Activated CD4-positive, alpha-beta T cell treated with anti-CD3 and anti-CD28 coated beads, Interleukin-2, Interleukin-6, amounts not matched to agents 100 ng/mL and 50 ng/mL, durations not matched to agents 16 hours and 8 hours (primary cell): ENCODE measurements at regions not wholly inside any gene's neighbourhood (a gene's known extent, or its start where the extent isn't known, plus 50 kb on each side); places are given as distances from the start of the nearest gene placed in this dataset.

ENCODE experiments used
- DNase-seq: peaks from one replicate; pipeline ENCODE4 v3.0.0-alpha.2; 2020

GRCh38 chr10:78736926-78737630, 331.7 kb upstream of the ZMIZ1 start:
- no peak for DNase-seq

GRCh38 chr10:78737883-78738856, 330.6 kb upstream of the ZMIZ1 start:
- DNase-seq: no peak

- DNase-seq: no peak
Observed at GRCh38 chr10:78738861-78739260, 329.9 kb upstream of the ZMIZ1 start.

GRCh38 chr10:78739444-78740053, 329.2 kb upstream of the ZMIZ1 start:
- DNase-seq: no peak

- no peak for DNase-seq
Observed at GRCh38 chr10:78740976-78741915, 327.5 kb upstream of the ZMIZ1 start.

GRCh38 chr10:78742406-78742729, 326.4 kb upstream of the ZMIZ1 start:
- no peak for DNase-seq

- DNase-seq: no peak
Observed at GRCh38 chr10:78742730-78743615, 325.8 kb upstream of the ZMIZ1 start.

GRCh38 chr10:78744056-78744455, 324.7 kb upstream of the ZMIZ1 start:
- DNase-seq: no peak

- no peak for DNase-seq
Observed at GRCh38 chr10:78744491-78745090, 324.2 kb upstream of the ZMIZ1 start.

- no peak for DNase-seq
Observed at GRCh38 chr10:78745441-78745840, 323.3 kb upstream of the ZMIZ1 start.

GRCh38 chr10:78746155-78746763, 322.5 kb upstream of the ZMIZ1 start:
- DNase-seq: no peak

- DNase-seq: no peak
Observed at GRCh38 chr10:78747401-78748234, 321.1 kb upstream of the ZMIZ1 start.

GRCh38 chr10:78748235-78748533, 320.6 kb upstream of the ZMIZ1 start:
- no peak for DNase-seq

- DNase-seq: no peak
Observed at GRCh38 chr10:78749200-78749599, 319.6 kb upstream of the ZMIZ1 start.

GRCh38 chr10:78749898-78750297, 318.9 kb upstream of the ZMIZ1 start:
- peak; percentile 8 for DNase-seq

- DNase-seq: no peak
Observed at GRCh38 chr10:78750418-78750817, 318.3 kb upstream of the ZMIZ1 start.

- no peak for DNase-seq
Observed at GRCh38 chr10:78751716-78752115, 317.1 kb upstream of the ZMIZ1 start.

GRCh38 chr10:78752221-78752620, 316.5 kb upstream of the ZMIZ1 start:
- DNase-seq: no peak

- no peak for DNase-seq
Observed at GRCh38 chr10:78752708-78753107, 316.1 kb upstream of the ZMIZ1 start.
